ENCODE measurements at regions not wholly inside any gene's neighbourhood (a gene's known extent, or its start where the extent isn't known, plus 50 kb on each side); places are given as distances from the start of the nearest gene placed in this dataset.

- H3K27ac Mint-ChIP-seq: peak overlapping the region in 1 of 7 donors; percentile 59
- no peak overlapping the region for H3K4me3 Mint-ChIP-seq
- no peak overlapping the region for H3K27ac ChIP-seq (ENCODE audit: low read depth in 1 of 2, low read length in 2 of 2)
- no peak for DNase-seq
- H3K36me3 Mint-ChIP-seq: peaks cover 0 to 5% of the 10 kb centered on the region in 2 donors
- no peaks in the 10 kb centered on the region for H3K36me3 ChIP-seq (replicated peaks in 1 of 2; ENCODE audit: control insufficient read depth in 1 of 2, insufficient read depth in 2 of 2, low read length in 2 of 2)
- no peak overlapping the region for H3K4me2 ChIP-seq (replicated peaks; ENCODE audit: extremely low read depth, low read length, poor library complexity, severe bottlenecking)
- no peak overlapping the region for H2AFZ ChIP-seq (ENCODE audit: insufficient read depth, low read depth, low read length, poor library complexity, severe bottlenecking)
- H4K20me1 ChIP-seq (ENCODE audit: insufficient read depth, low read length): no peaks in the 10 kb centered on the region
- H3K79me2 ChIP-seq (ENCODE audit: insufficient read depth, low read length): no peaks in the 10 kb centered on the region
- H3K27me3 Mint-ChIP-seq (ENCODE audit: low read depth in 3 of 3): peaks cover 0 to 4% (median 3%) of the 10 kb centered on the region in 3 donors
- peaks cover 21 to 32% of the 10 kb centered on the region in 2 donors for H3K4me1 ChIP-seq (ENCODE audit: control insufficient read depth in 1 of 2, insufficient read depth in 2 of 2, low read length in 2 of 2)
- peaks cover 0 to under 1% of the 10 kb centered on the region in 2 donors for H3K9me3 ChIP-seq (replicated peaks in 1 of 2; ENCODE audit: control insufficient read depth in 1 of 2, insufficient read depth in 1 of 2, low read length in 2 of 2)
- no peak overlapping the region for H3K4me3 ChIP-seq (replicated peaks in 1 of 3; ENCODE audit: low read depth in 2 of 3, low read length in 3 of 3)
- 93% methylated on average over 9 of the region's 10 CpGs for WGBS (ENCODE audit: insufficient coverage)
- no peak for TF ChIP-seq CTCF (IDR thresholded peaks at IDR 0.05)
- intact Hi-C loops (cut with micrococcal nuclease): no loop called here
- H3K4me1 Mint-ChIP-seq: peaks cover 49% of the 10 kb centered on the region
- H3K9ac ChIP-seq (ENCODE audit: insufficient read depth, low read length, poor library complexity, severe bottlenecking): no peak overlapping the region
- H3K9me3 Mint-ChIP-seq: peaks cover 0 to 12% (median 1%) of the 10 kb centered on the region in 7 donors
- no peaks in the 10 kb centered on the region for H3K27me3 ChIP-seq (ENCODE audit: control insufficient read depth in 2 of 2, insufficient read depth in 2 of 2, low read length in 2 of 2)
Measured at GRCh38 chr7:109094-109493, 83.3 kb upstream of the FAM20C start.

GRCh38 chr7:109898-110556 lies 82.3 kb upstream of the FAM20C start:
- WGBS (ENCODE audit: insufficient coverage): 93% methylated on average over 16 of the region's 21 CpGs
- Histone ChIP-seq H3K36me3 (replicated peaks in 1 of 2; ENCODE audit: control insufficient read depth in 1 of 2, insufficient read depth in 2 of 2, low read length in 2 of 2) (no peaks in the 10 kb centered on the region), H3K4me2 (replicated peaks; ENCODE audit: extremely low read depth, low read length, poor library complexity, severe bottlenecking) (no peak overlapping the region), H3K79me2 (ENCODE audit: insufficient read depth, low read length) (no peaks in the 10 kb centered on the region), H3K27ac (ENCODE audit: low read depth in 1 of 2, low read length in 2 of 2) (no peak overlapping the region), H3K27me3 (ENCODE audit: control insufficient read depth in 2 of 2, insufficient read depth in 2 of 2, low read length in 2 of 2) (no peaks in the 10 kb centered on the region), H2AFZ (ENCODE audit: insufficient read depth, low read depth, low read length, poor library complexity, severe bottlenecking) (no peak overlapping the region), H3K9me3 (replicated peaks in 1 of 2; ENCODE audit: control insufficient read depth in 1 of 2, insufficient read depth in 1 of 2, low read length in 2 of 2) (no peaks in the 10 kb centered on the region), H3K9ac (ENCODE audit: insufficient read depth, low read length, poor library complexity, severe bottlenecking) (no peak overlapping the region), H3K4me1 (ENCODE audit: control insufficient read depth in 1 of 2, insufficient read depth in 2 of 2, low read length in 2 of 2) (peaks cover 30 to 33% of the 10 kb centered on the region in 2 donors), H4K20me1 (ENCODE audit: insufficient read depth, low read length) (no peaks in the 10 kb centered on the region), H3K4me3 (replicated peaks in 1 of 3; ENCODE audit: low read depth in 2 of 3, low read length in 3 of 3) (no peak overlapping the region)
- Mint-ChIP-seq H3K27ac (no peak overlapping the region), H3K27me3 (ENCODE audit: low read depth in 3 of 3) (peaks cover 0 to 6% (median 3%) of the 10 kb centered on the region in 3 donors), H3K4me3 (no peak overlapping the region), H3K9me3 (peaks cover 0 to 20% (median 5%) of the 10 kb centered on the region in 7 donors), H3K4me1 (peaks cover 52% of the 10 kb centered on the region), H3K36me3 (peaks cover 0 to 5% of the 10 kb centered on the region in 2 donors)
- peak in 1 of 3 donors; percentile 2 for DNase-seq
- no peak for TF ChIP-seq CTCF (IDR thresholded peaks at IDR 0.05)
- intact Hi-C loops (cut with micrococcal nuclease): no loop called here

Data from CD14-positive monocyte (primary cell).